OCI-LY7 (cell line): ENCODE measurements at regions not wholly inside any gene's neighbourhood (a gene's known extent, or its start where the extent isn't known, plus 50 kb on each side); places are given as distances from the start of the nearest gene placed in this dataset.

Experiments used
- CTCF ChIP-seq: fragments of 200-600 bp; sonication (generic); conservative IDR thresholded peaks from 2 replicates; pipeline ENCODE4 v1.5.1; 2014; ENCODE audit warnings: mild to moderate bottlenecking, antibody characterized with exemption, low read length, moderate library complexity, mixed read lengths
- EZH2phosphoT487 ChIP-seq: fragments of 200-600 bp; sonication (generic); IDR thresholded peaks from 2 replicates; pipeline ENCODE4 v1.6.1; 2018; ENCODE audit warnings: low read depth, borderline replicate concordance, mild to moderate bottlenecking, mixed run types, antibody characterized with exemption, low read length, moderate library complexity, mixed read lengths

- TF ChIP-seq CTCF (no peak), EZH2phosphoT487 (no peak)
Measured at GRCh38 chr6:112997421-112998085, 650.4 kb downstream of the RFPL4B start.
